ENCODE measurements at regions not wholly inside any gene's neighbourhood (a gene's known extent, or its start where the extent isn't known, plus 50 kb on each side); places are given as distances from the start of the nearest gene placed in this dataset.

GRCh38 chr21:22679207-22679606, 1681.0 kb downstream of the NCAM2 start:
- FAIRE-seq: no peak

More at GRCh38 chr21:22679207-22679606, 1681.0 kb downstream of the NCAM2 start:
- H4K91ac ChIP-seq (replicated peaks; ENCODE audit: insufficient read length, low read length): no peak overlapping the region
- no peak overlapping the region for H4K5ac ChIP-seq (ENCODE audit: insufficient read length, low read depth, low read length)
- H2BK5ac ChIP-seq (ENCODE audit: low read depth, low read length): no peak overlapping the region
- H4K8ac ChIP-seq (ENCODE audit: extremely low read depth, insufficient read depth, low read length): no peak overlapping the region; the same call in 1 of the 2 replicates
- DNase-seq (ENCODE audit: low read depth in 1 of 2, low spot score in 2 of 2): no peak
- H3K27ac ChIP-seq (ENCODE audit: low read depth, low read length): no peak overlapping the region
- no peak overlapping the region for H2BK12ac ChIP-seq (ENCODE audit: low read depth, low read length)
- no peaks in the 10 kb centered on the region for H4K20me1 ChIP-seq (replicated peaks in 1 of 2; ENCODE audit: control insufficient read depth in 1 of 2, insufficient read depth in 2 of 2, low read length in 2 of 2)
- CTCF ChIA-PET (ENCODE audit: partially characterized antibody): no interaction called here
- 99% methylated on average over 10 of the region's 10 CpGs; no CpG with 5 or more reads in 1 of the 2 experiments for WGBS, 2 experiments (ENCODE audit: extremely low coverage in 1 of 2, insufficient coverage in 1 of 2, insufficient read length in 1 of 2, insufficient replicate concordance in 2 of 2, low coverage in 1 of 2, low lambda C conversion rate in 2 of 2, missing lambda C conversion rate in 1 of 2)
- no peak overlapping the region for H2BK20ac ChIP-seq (ENCODE audit: low read length)
- no peak overlapping the region for H3K14ac ChIP-seq (ENCODE audit: insufficient read length)
- peak overlapping the region; percentile 85 for H2AFZ ChIP-seq (ENCODE audit: low read length)
- no peaks in the 10 kb centered on the region for H3K79me1 ChIP-seq (ENCODE audit: low read depth, low read length)
- H3K4me1 ChIP-seq (replicated peaks in 1 of 4; ENCODE audit: control insufficient read depth in 3 of 4, insufficient read depth in 4 of 4, low read length in 3 of 4): no peaks in the 10 kb centered on the region; a peak in 1 of 7 replicates
- TF ChIP-seq SIX5 (IDR thresholded peaks at IDR 0.05; ENCODE audit: low read depth, low read length) (no peak), CBX5 (IDR thresholded peaks at IDR 0.05; ENCODE audit: low read depth, low read length) (no peak), ZNF274 (IDR thresholded peaks at IDR 0.05; ENCODE audit: borderline replicate concordance, extremely low read depth, low read length) (no peak), FOSL1 (IDR thresholded peaks at IDR 0.05; ENCODE audit: insufficient read depth, low read depth, low read length) (no peak), SP4 (IDR thresholded peaks at IDR 0.05; ENCODE audit: low read length) (no peak), BACH1 (IDR thresholded peaks at IDR 0.05; ENCODE audit: low read length) (no peak), TAF7 (optimal IDR thresholded peaks at IDR 0.05; ENCODE audit: borderline replicate concordance, low read depth, low read length) (no peak)
- no peak overlapping the region for H3K56ac ChIP-seq (replicated peaks; ENCODE audit: insufficient read length, low read depth, low read length)
- no peak overlapping the region for H3K4me2 ChIP-seq (ENCODE audit: insufficient read depth in 1 of 2, low read depth in 2 of 2, low read length in 2 of 2)
- H3K23me2 ChIP-seq (ENCODE audit: low read depth, low read length): no peaks in the 10 kb centered on the region
- 0 out of 4 replicates have a peak, but pooled peaks cover 0 to 5% of the 10 kb centered on the region in 2 experiments for H3K9me3 ChIP-seq (ENCODE audit: insufficient read depth in 2 of 2, low read depth in 1 of 2, low read length in 1 of 2)
- no peak overlapping the region for H3K18ac ChIP-seq (ENCODE audit: extremely low read depth, low read length)
- no peak overlapping the region for H3K4me3 ChIP-seq (ENCODE audit: extremely low read depth in 1 of 4, insufficient read depth in 2 of 4, low read depth in 3 of 4, low read length in 4 of 4)
- no peaks in the 10 kb centered on the region for H3K27me3 ChIP-seq (replicated peaks in 1 of 4; ENCODE audit: control insufficient read depth in 3 of 4, extremely low read depth in 1 of 4, insufficient read depth in 3 of 4, low read length in 3 of 4)
- H2BK15ac ChIP-seq (ENCODE audit: low read length): no peak overlapping the region
- no peak overlapping the region for H2BK120ac ChIP-seq (replicated peaks; ENCODE audit: low read depth, low read length)
- POLR2A ChIA-PET (ENCODE audit: partially characterized antibody): no interaction called here
- H3K4ac ChIP-seq (replicated peaks; ENCODE audit: insufficient read length, low read depth, low read length): no peak overlapping the region
- no peak overlapping the region for H3K23ac ChIP-seq (ENCODE audit: insufficient read length)
- no peak overlapping the region for H3K9ac ChIP-seq (replicated peaks in 1 of 4; ENCODE audit: extremely low read depth in 1 of 4, low read depth in 3 of 4, low read length in 3 of 4)
- H3K36me3 ChIP-seq (ENCODE audit: control insufficient read depth in 2 of 4, insufficient read depth in 4 of 4, low read length in 3 of 4): no peaks in the 10 kb centered on the region
- no peaks in the 10 kb centered on the region for H3K79me2 ChIP-seq (ENCODE audit: control insufficient read depth in 1 of 2, insufficient read depth in 2 of 2, low read length in 2 of 2)
- H2AK5ac ChIP-seq (ENCODE audit: low read depth, low read length): no peak overlapping the region

Measured in H1 (cell line).